Karpas-422 (cell line): ENCODE measurements at regions not wholly inside any gene's neighbourhood (a gene's known extent, or its start where the extent isn't known, plus 50 kb on each side); places are given as distances from the start of the nearest gene placed in this dataset.
A peak's percentile ranks its signal among the peaks of the same experiment; 100 is the strongest.

ENCODE experiments used
- DNase-seq: peaks from one replicate; pipeline ENCODE4 v3.0.0-alpha.2; 2015
- H2AFZ ChIP-seq: fragments of 200-600 bp; sonication (generic); 2 replicates; pipeline ENCODE4 v1.6.1; 2014; ENCODE audit warnings: antibody characterized with exemption, low read length, mixed read lengths
- H3K27ac ChIP-seq: fragments of 200-600 bp; sonication (generic); 2 replicates; pipeline ENCODE4 v1.5.1; 2014; ENCODE audit warnings: mild to moderate bottlenecking, low read length, moderate library complexity
- H3K27me3 ChIP-seq: fragments of 200-600 bp; sonication (generic); 2 replicates; pipeline ENCODE4 v1.6.1; 2014; ENCODE audit warnings: low read length, mixed read lengths
- H3K36me3 ChIP-seq: fragments of 200-600 bp; sonication (generic); 2 replicates; pipeline ENCODE4 v1.6.1; 2014; ENCODE audit warnings: low read length, mixed read lengths; ENCODE audit not compliant: insufficient read depth
- H3K4me1 ChIP-seq: fragments of 200-600 bp; sonication (generic); 2 replicates; pipeline ENCODE4 v1.6.1; 2014; ENCODE audit warnings: mild to moderate bottlenecking, low read length, mixed read lengths
- H3K4me2 ChIP-seq: fragments of 200-600 bp; sonication (generic); 2 replicates; pipeline ENCODE4 v1.6.1; 2014; ENCODE audit warnings: low read length, low read depth, mild to moderate bottlenecking; ENCODE audit not compliant: poor library complexity, severe bottlenecking
- H3K4me3 ChIP-seq: fragments of 200-600 bp; sonication (generic); 2 replicates; pipeline ENCODE4 v1.5.1; 2014; ENCODE audit warnings: mild to moderate bottlenecking, antibody characterized with exemption, low read length, mixed read lengths
- H3K79me2 ChIP-seq: fragments of 200-600 bp; sonication (generic); 2 replicates; pipeline ENCODE4 v1.6.1; 2014; ENCODE audit warnings: mild to moderate bottlenecking, low read length, mixed read lengths
- H3K9ac ChIP-seq: fragments of 200-600 bp; sonication (generic); 2 replicates; pipeline ENCODE4 v1.6.0; 2014; ENCODE audit warnings: low read length
- H3K9me2 ChIP-seq: fragments of 200-600 bp; sonication (generic), shearing (Covaris generic); replicated peaks from 2 replicates; pipeline ENCODE4 v1.6.0; 2014; ENCODE audit warnings: mild to moderate bottlenecking, low read length, moderate library complexity; ENCODE audit not compliant: insufficient read depth
- H3K9me3 ChIP-seq: fragments of 300-700, 200-600 bp; sonication (generic); 2 replicates; pipeline ENCODE4 v1.6.1; 2014; ENCODE audit warnings: low read length, mixed read lengths
- H4K20me1 ChIP-seq: fragments of 200-600 bp; sonication (generic); 2 replicates; pipeline ENCODE4 v1.6.1; 2014; ENCODE audit warnings: mild to moderate bottlenecking, antibody characterized with exemption, low read length, low read depth; ENCODE audit not compliant: insufficient read depth

- no peak overlapping the region for H3K4me2 ChIP-seq
- no peak overlapping the region for H2AFZ ChIP-seq
- DNase-seq, result no peak
- no peak overlapping the region for H3K4me3 ChIP-seq
- peaks cover 8% of the 10 kb centered on the region for H3K4me1 ChIP-seq
- H3K9me3 ChIP-seq, result peaks cover 18% of the 10 kb centered on the region
- H3K9me2 ChIP-seq, result no peaks in the 10 kb centered on the region
- H3K9ac ChIP-seq, result no peak overlapping the region
- no peak overlapping the region for H3K27ac ChIP-seq
- no peaks in the 10 kb centered on the region for H3K79me2 ChIP-seq
- no peaks in the 10 kb centered on the region for H4K20me1 ChIP-seq
- no peaks in the 10 kb centered on the region for H3K27me3 ChIP-seq
- no peaks in the 10 kb centered on the region for H3K36me3 ChIP-seq
Measured at GRCh38 chr18:78637442-78638402, 341.9 kb upstream of the SALL3 start.

- Histone ChIP-seq H2AFZ (no peak overlapping the region), H4K20me1 (no peaks in the 10 kb centered on the region), H3K9ac (no peak overlapping the region), H3K27ac (no peak overlapping the region), H3K4me3 (no peak overlapping the region), H3K9me3 (peaks cover 18% of the 10 kb centered on the region), H3K36me3 (no peaks in the 10 kb centered on the region), H3K4me1 (peaks cover 19% of the 10 kb centered on the region), H3K4me2 (no peak overlapping the region), H3K27me3 (no peaks in the 10 kb centered on the region), H3K9me2 (no peaks in the 10 kb centered on the region), H3K79me2 (no peaks in the 10 kb centered on the region)
- no peak for DNase-seq
Measured at GRCh38 chr18:78639006-78639950, 340.3 kb upstream of the SALL3 start.

- Histone ChIP-seq H3K36me3 (no peaks in the 10 kb centered on the region), H3K4me3 (no peak overlapping the region), H3K9me2 (no peaks in the 10 kb centered on the region), H3K27me3 (no peaks in the 10 kb centered on the region), H3K4me2 (no peak overlapping the region), H3K4me1 (peaks cover 19% of the 10 kb centered on the region), H2AFZ (no peak overlapping the region), H3K27ac (no peak overlapping the region), H3K79me2 (no peaks in the 10 kb centered on the region), H3K9me3 (peaks cover 18% of the 10 kb centered on the region), H3K9ac (no peak overlapping the region), H4K20me1 (no peaks in the 10 kb centered on the region)
- DNase-seq, result no peak
Measured at GRCh38 chr18:78640246-78640995, 339.2 kb upstream of the SALL3 start.

GRCh38 chr18:78641689-78642231 lies 337.9 kb upstream of the SALL3 start:
- no peaks in the 10 kb centered on the region for H3K27me3 ChIP-seq
- H2AFZ ChIP-seq, result no peak overlapping the region
- H3K9ac ChIP-seq, result no peak overlapping the region
- no peak overlapping the region for H3K27ac ChIP-seq
- peaks cover 7% of the 10 kb centered on the region; the same call in 1 of the 2 replicates for H3K9me3 ChIP-seq
- no peaks in the 10 kb centered on the region for H3K9me2 ChIP-seq
- peak overlapping the region; percentile 0 for H3K4me2 ChIP-seq
- H3K4me1 ChIP-seq, result peaks cover 19% of the 10 kb centered on the region
- DNase-seq, result peak; percentile 59
- no peak overlapping the region for H3K4me3 ChIP-seq
- no peaks in the 10 kb centered on the region for H3K79me2 ChIP-seq
- H3K36me3 ChIP-seq, result no peaks in the 10 kb centered on the region
- H4K20me1 ChIP-seq, result no peaks in the 10 kb centered on the region

- Histone ChIP-seq H3K9ac (no peak overlapping the region), H2AFZ (no peak overlapping the region), H3K4me3 (no peak overlapping the region), H3K27ac (peak overlapping the region; percentile 32; the same call in 1 of the 2 replicates), H3K9me2 (no peaks in the 10 kb centered on the region), H3K79me2 (no peaks in the 10 kb centered on the region), H3K4me2 (peak overlapping the region; percentile 0), H4K20me1 (no peaks in the 10 kb centered on the region), H3K27me3 (no peaks in the 10 kb centered on the region), H3K9me3 (peaks cover 2% of the 10 kb centered on the region; the same call in 1 of the 2 replicates), H3K36me3 (no peaks in the 10 kb centered on the region), H3K4me1 (peaks cover 19% of the 10 kb centered on the region)
- peak; percentile 46 for DNase-seq
Measured at GRCh38 chr18:78642296-78642951, 337.2 kb upstream of the SALL3 start.

- no peaks in the 10 kb centered on the region for H3K36me3 ChIP-seq
- no peaks in the 10 kb centered on the region for H3K27me3 ChIP-seq
- H3K4me2 ChIP-seq, result peak overlapping the region; percentile 0
- no peak overlapping the region for H3K4me3 ChIP-seq
- H2AFZ ChIP-seq, result no peak overlapping the region
- H3K9me2 ChIP-seq, result no peaks in the 10 kb centered on the region
- H3K4me1 ChIP-seq, result peaks cover 19% of the 10 kb centered on the region
- H3K79me2 ChIP-seq, result no peaks in the 10 kb centered on the region
- H4K20me1 ChIP-seq, result no peaks in the 10 kb centered on the region
- peak; percentile 78 for DNase-seq
- H3K27ac ChIP-seq, result peak overlapping the region; percentile 32; the same call in 1 of the 2 replicates
- no peaks in the 10 kb centered on the region for H3K9me3 ChIP-seq
- no peak overlapping the region for H3K9ac ChIP-seq
Measured at GRCh38 chr18:78643004-78643403, 336.6 kb upstream of the SALL3 start.

GRCh38 chr18:78643981-78644380 lies 335.6 kb upstream of the SALL3 start:
- Histone ChIP-seq H3K4me1 (peaks cover 19% of the 10 kb centered on the region), H3K27me3 (no peaks in the 10 kb centered on the region), H3K4me2 (no peak overlapping the region), H3K4me3 (no peak overlapping the region), H3K9me3 (no peaks in the 10 kb centered on the region), H3K79me2 (no peaks in the 10 kb centered on the region), H3K27ac (no peak overlapping the region), H3K36me3 (no peaks in the 10 kb centered on the region), H2AFZ (no peak overlapping the region), H3K9ac (no peak overlapping the region), H4K20me1 (no peaks in the 10 kb centered on the region), H3K9me2 (no peaks in the 10 kb centered on the region)
- no peak for DNase-seq
